GM13976 (cell line): ENCODE measurements at regions not wholly inside any gene's neighbourhood (a gene's known extent, or its start where the extent isn't known, plus 50 kb on each side); places are given as distances from the start of the nearest gene placed in this dataset.

Experiments
- DNase-seq: peaks from one replicate; pipeline ENCODE4 v3.0.0; 2012; ENCODE audit warnings: low spot score
- in situ Hi-C: fragments of 300-500 bp; cut with MboI; formaldehyde crosslinking; loops from one replicate; pipeline ENCODE4 v1.12.0; 2022; ENCODE audit warnings: low sequenced_read_pairs, mixed read lengths, inconsistent platforms; ENCODE audit not compliant: unreplicated experiment
- TF ChIP-seq, protein P1 (sequence below): IDR thresholded peaks from 2 replicates; pipeline ENCODE4 v1.5.1; 2012; ENCODE audit warnings: borderline replicate concordance, mild to moderate bottlenecking; ENCODE audit not compliant: insufficient read depth; ENCODE audit errors: extremely low read depth, missing control alignments, control extremely low read depth

- TF ChIP-seq, protein P1, sequence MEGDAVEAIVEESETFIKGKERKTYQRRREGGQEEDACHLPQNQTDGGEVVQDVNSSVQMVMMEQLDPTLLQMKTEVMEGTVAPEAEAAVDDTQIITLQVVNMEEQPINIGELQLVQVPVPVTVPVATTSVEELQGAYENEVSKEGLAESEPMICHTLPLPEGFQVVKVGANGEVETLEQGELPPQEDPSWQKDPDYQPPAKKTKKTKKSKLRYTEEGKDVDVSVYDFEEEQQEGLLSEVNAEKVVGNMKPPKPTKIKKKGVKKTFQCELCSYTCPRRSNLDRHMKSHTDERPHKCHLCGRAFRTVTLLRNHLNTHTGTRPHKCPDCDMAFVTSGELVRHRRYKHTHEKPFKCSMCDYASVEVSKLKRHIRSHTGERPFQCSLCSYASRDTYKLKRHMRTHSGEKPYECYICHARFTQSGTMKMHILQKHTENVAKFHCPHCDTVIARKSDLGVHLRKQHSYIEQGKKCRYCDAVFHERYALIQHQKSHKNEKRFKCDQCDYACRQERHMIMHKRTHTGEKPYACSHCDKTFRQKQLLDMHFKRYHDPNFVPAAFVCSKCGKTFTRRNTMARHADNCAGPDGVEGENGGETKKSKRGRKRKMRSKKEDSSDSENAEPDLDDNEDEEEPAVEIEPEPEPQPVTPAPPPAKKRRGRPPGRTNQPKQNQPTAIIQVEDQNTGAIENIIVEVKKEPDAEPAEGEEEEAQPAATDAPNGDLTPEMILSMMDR = no peak
- in situ Hi-C loops = no loop called here
- no peak for DNase-seq
These were observed 87.1 kb upstream of the HDAC9 start for GRCh38 chr7:18408461-18408860.

GRCh38 chr7:18408868-18409267 lies 86.7 kb upstream of the HDAC9 start:
- TF ChIP-seq, protein P1 = no peak
- in situ Hi-C loops = no loop called here

GRCh38 chr7:18413447-18413846 lies 82.1 kb upstream of the HDAC9 start:
- no peak for DNase-seq
- in situ Hi-C loops = no loop called here
- TF ChIP-seq, protein P1 = no peak

More at GRCh38 chr7:18408868-18409267, 86.7 kb upstream of the HDAC9 start:
- DNase-seq = no peak

DNA sequence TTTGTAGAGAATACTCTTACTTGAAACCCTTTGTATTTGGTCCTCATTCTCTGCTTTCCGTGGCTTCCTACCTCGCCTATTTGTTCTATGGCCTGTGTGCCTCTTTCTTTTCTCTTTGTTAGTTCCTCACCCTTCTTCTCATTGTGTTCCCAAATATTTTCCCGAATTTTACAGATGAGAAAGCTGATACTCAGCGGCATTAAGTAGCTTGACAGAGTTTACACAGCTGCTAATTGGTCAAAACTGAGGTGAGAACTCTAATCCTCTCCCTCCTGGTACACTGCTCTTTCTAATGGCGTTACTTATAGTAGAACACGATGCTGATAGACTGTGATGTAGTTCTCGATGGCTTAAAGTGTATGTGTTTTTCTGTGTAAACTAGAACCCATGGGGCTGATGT lies 80.7 kb upstream of the HDAC9 start:
- DNase-seq = no peak
- in situ Hi-C loops = no loop called here
- TF ChIP-seq, protein P1 = no peak

DNA sequence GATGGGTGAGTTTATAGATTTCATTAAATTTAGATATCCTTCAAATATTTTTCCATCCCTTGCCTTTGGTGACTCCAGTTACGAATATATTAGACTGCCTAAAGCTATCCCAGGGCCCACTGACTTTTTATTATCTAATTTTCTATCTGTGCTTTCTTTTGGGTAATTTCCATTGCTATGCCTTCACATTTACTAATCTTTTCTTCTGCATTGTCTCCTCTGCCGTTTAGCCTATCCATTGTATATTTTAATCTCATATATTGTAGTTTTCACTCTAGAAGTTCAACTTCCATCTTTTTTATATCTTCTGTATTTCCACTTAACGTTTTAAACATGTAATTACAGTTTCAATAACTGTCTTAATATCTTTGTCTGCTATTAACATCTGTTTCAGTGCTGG lies 78.6 kb upstream of the HDAC9 start:
- TF ChIP-seq, protein P1 = no peak
- in situ Hi-C loops = no loop called here
- no peak for DNase-seq

GRCh38 chr7:18419456-18419855 lies 76.1 kb upstream of the HDAC9 start:
- in situ Hi-C loops = no loop called here
- DNase-seq = no peak
- TF ChIP-seq, protein P1 = no peak

DNA sequence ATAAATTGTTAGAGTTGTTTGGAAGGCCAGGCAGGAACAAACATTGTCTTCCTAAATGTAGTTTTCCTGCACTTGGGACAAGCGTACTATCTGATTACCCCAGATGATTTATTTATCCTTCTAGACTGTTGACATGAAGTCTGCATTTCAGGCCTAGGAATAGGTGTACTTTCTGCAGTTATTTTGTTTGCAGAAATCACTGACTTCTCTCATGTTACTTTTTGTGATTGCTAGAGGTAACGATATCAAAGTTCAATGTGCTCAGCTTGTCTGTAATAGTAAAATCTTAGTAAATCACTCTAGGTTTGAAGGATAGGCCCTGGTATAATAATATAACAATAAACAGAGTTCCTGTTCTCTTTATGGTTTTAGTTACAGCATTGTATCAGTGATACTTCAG lies 75.4 kb upstream of the HDAC9 start:
- no peak for DNase-seq
- TF ChIP-seq, protein P1 = no peak
- in situ Hi-C loops = no loop called here
